Right lobe of liver (tissue), 6 donors: ENCODE measurements at regions not wholly inside any gene's neighbourhood (a gene's known extent, or its start where the extent isn't known, plus 50 kb on each side); places are given as distances from the start of the nearest gene placed in this dataset.

ENCODE experiments used
- ATAC-seq, 4 donors: fragments of 200-7000 bp; cut with Tn5 transposase; one replicate each; pipeline ENCODE4 v1.9.1; 2020; ENCODE audit warnings: mild to moderate bottlenecking in 4 of 4, moderate library complexity in 4 of 4
- DNase-seq, 3 donors: peaks; one replicate each; pipeline ENCODE4 v3.0.0-alpha.2; 2020
- H3K27ac ChIP-seq, 3 donors: fragments of 200-600 bp; one replicate each; pipeline ENCODE4 v1.8.0; 2022
- H3K27me3 ChIP-seq, 2 donors: fragments of 200-600 bp; one replicate each; pipeline ENCODE4 v1.8.0; 2022
- H3K36me3 ChIP-seq, 4 donors: fragments of 200-600 bp; sonication (generic) in 1 of 4; one replicate each; pipeline versions ENCODE4 v1.5.1 to v1.8.0; 2017 to 2022; ENCODE audit warnings: control low read depth in 1 of 4
- H3K4me1 ChIP-seq, 4 donors: fragments of 200-600 bp; sonication (generic) in 1 of 4; one replicate each; pipeline versions ENCODE4 v1.5.1 to v1.8.0; 2017 to 2022; ENCODE audit warnings: control low read depth in 1 of 4
- H3K4me3 ChIP-seq, 3 donors: fragments of 200-600 bp; one replicate each; pipeline ENCODE4 v1.8.0; 2022
- H3K9me3 ChIP-seq, 4 donors: fragments of 200-600 bp; sonication (generic) in 1 of 4; one replicate each; pipeline versions ENCODE4 v1.5.1 to v1.8.0; 2017 to 2022; ENCODE audit warnings: control low read depth in 1 of 4
- CTCF ChIP-seq, 4 donors: fragments of 200-600 bp in 3 of 4; fragments of 450-650 bp in 1 of 4; IDR thresholded peaks; one replicate each; pipeline versions ENCODE4 v1.5.1 to v1.8.0; 2016 to 2022; ENCODE audit warnings: antibody characterized with exemption in 4 of 4, mild to moderate bottlenecking in 2 of 4
- POLR2A ChIP-seq: fragments of 450-650 bp; IDR thresholded peaks from one replicate; pipeline ENCODE4 v1.6.1; 2017; ENCODE audit warnings: antibody characterized with exemption, mild to moderate bottlenecking
- WGBS: methylation state at CpG from one replicate; pipeline ENCODE4 v1.1.6; 2018; ENCODE audit warnings: low coverage, low lambda C conversion rate; ENCODE audit not compliant: insufficient coverage; ENCODE audit errors: missing lambda C conversion rate; 5-methylcytosine and 5-hydroxymethylcytosine counted together
- intact Hi-C, 2 donors: fragments of 100-400 bp; cut with DNase I; formaldehyde crosslinking; loops; one replicate each; pipeline versions ENCODE4 v1.11.2 to v1.14.1; 2022
- donor health status: DM: no; HTN: yes; CAD: no.
- donor health status: DM: no; HTN: no; CAD: no.
- donor health status: DM: no; HTN: no; CAD: no.
- donor health status: DM: no; HTN: yes; CAD: no.
- donor health status: DM: no; HTN: yes; CAD: no.

DNA sequence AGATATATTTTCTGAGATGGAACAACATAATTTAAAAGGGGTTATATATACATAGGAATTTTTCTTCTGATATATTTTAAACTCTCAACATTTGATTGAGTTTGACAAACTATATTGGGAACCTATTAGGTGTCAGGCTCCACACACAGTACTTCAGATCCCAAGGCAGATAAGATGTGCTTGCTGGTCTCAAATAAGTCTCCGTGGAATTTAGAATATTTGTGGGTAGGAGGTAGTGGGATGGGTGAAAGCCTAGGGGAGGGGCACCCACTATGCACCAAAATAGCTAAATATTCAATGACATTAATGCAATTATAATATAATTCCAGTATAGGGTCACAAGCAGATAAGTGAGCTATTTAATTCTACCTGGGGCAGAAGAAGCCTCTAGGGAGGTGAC, 81.5 kb downstream of the ARL4A start:
- no peak for DNase-seq
- Histone ChIP-seq H3K4me3 (no peak overlapping the region), H3K27me3 (no peaks in the 10 kb centered on the region), H3K9me3 (no peaks in the 10 kb centered on the region), H3K36me3 (no peaks in the 10 kb centered on the region), H3K27ac (no peak overlapping the region), H3K4me1 (peaks cover 0 to 18% (median 14%) of the 10 kb centered on the region in 4 donors)
- no peak for ATAC-seq
- intact Hi-C loops, result no loop called here
- 55% methylated on average over 1 of the region's 1 CpG for WGBS
- no peak for TF ChIP-seq POLR2A
- TF ChIP-seq CTCF (IDR thresholded peaks at IDR 0.05), result no peak

- no peak for ATAC-seq
- H3K4me1 ChIP-seq, result peaks cover 0 to 18% (median 14%) of the 10 kb centered on the region in 4 donors
- H3K36me3 ChIP-seq, result no peaks in the 10 kb centered on the region
- intact Hi-C loops, result no loop called here
- TF ChIP-seq CTCF (IDR thresholded peaks at IDR 0.05), result no peak
- TF ChIP-seq POLR2A, result no peak
- no peak overlapping the region for H3K27ac ChIP-seq
- no peak overlapping the region for H3K4me3 ChIP-seq
- DNase-seq, result no peak
- no peaks in the 10 kb centered on the region for H3K27me3 ChIP-seq
- 89% methylated on average over 1 of the region's 1 CpG for WGBS
- H3K9me3 ChIP-seq, result no peaks in the 10 kb centered on the region
Measured at GRCh38 chr7:12769444-12769843, 82.0 kb downstream of the ARL4A start.

- Histone ChIP-seq H3K27me3 (no peaks in the 10 kb centered on the region), H3K9me3 (no peaks in the 10 kb centered on the region), H3K4me1 (peaks cover 0 to 18% (median 14%) of the 10 kb centered on the region in 4 donors), H3K36me3 (no peaks in the 10 kb centered on the region), H3K4me3 (no peak overlapping the region), H3K27ac (no peak overlapping the region)
- DNase-seq, result peak; percentile 68 to 91 (median 72)
- intact Hi-C loops, result no loop called here
- WGBS, result 27% methylated on average over 3 of the region's 3 CpGs
- no peak for TF ChIP-seq CTCF (IDR thresholded peaks at IDR 0.05)
- ATAC-seq, result peak; percentile 94 to 98 (median 96)
Measured at GRCh38 chr7:12770227-12770975, 83.0 kb downstream of the ARL4A start.

DNA sequence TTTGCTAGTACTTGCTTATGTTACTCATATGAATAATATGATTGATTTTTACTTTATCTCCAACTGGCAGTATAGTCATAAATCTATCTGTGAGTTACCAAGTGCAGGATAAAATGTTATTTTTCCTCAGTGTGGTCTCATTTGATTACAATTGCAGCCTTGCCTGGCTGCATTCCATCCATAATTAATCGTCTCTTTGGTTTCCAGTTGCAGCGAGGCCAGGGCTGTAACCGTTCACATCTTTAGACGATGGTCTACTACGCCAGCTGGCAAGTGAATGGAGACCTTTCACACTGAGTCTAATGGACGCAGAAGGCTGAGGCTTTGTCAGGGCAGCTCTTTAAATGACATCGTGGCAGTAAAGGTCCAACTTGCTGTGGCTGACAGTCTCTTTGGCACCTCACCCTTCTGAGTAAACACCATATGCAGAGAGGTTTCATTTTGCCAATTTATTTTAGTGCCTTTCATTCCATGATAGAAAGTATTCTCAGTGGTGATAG, 84.0 kb downstream of the ARL4A start:
- Histone ChIP-seq H3K9me3 (no peaks in the 10 kb centered on the region), H3K27me3 (no peaks in the 10 kb centered on the region), H3K4me3 (no peak overlapping the region), H3K4me1 (peaks cover 0 to 18% (median 14%) of the 10 kb centered on the region in 4 donors), H3K36me3 (no peaks in the 10 kb centered on the region), H3K27ac (no peak overlapping the region)
- DNase-seq (peak in 2 of 3 donors; percentile 17 to 60), ATAC-seq (peak; percentile 60 to 76 (median 74))
- TF ChIP-seq POLR2A, result no peak
- no peak for TF ChIP-seq CTCF (IDR thresholded peaks at IDR 0.05)
- 0% methylated on average over 6 of the region's 7 CpGs for WGBS
- intact Hi-C loops, result no loop called here
